ENCODE measurements at regions not wholly inside any gene's neighbourhood (a gene's known extent, or its start where the extent isn't known, plus 50 kb on each side); places are given as distances from the start of the nearest gene placed in this dataset.

- DNase-seq (ENCODE audit: low spot score): no peak
- no peak overlapping the region for H3K4me3 ChIP-seq
- Mint-ChIP-seq H3K27me3 (ENCODE audit: insufficient read depth, low read depth, poor library complexity) (no peaks in the 10 kb centered on the region), H3K36me3 (ENCODE audit: low read depth) (no peaks in the 10 kb centered on the region), H3K27ac (no peak overlapping the region), H3K4me1 (no peaks in the 10 kb centered on the region), H3K4me3 (no peak overlapping the region), H3K9me3 (peaks cover 11% of the 10 kb centered on the region; the same call in 2 of the 3 replicates)
- peaks cover 33% of the 10 kb centered on the region for H3K9me2 ChIP-seq (ENCODE audit: insufficient read depth)
- H3K27ac ChIP-seq (ENCODE audit: low read depth): no peak overlapping the region
- no peaks in the 10 kb centered on the region for H3K36me3 ChIP-seq (ENCODE audit: insufficient read depth)
- no peak for ATAC-seq
- no peaks in the 10 kb centered on the region for H3K27me3 ChIP-seq (ENCODE audit: insufficient read depth)
- H2AFZ ChIP-seq: no peak overlapping the region
- no peak for TF ChIP-seq REST (IDR thresholded peaks at IDR 0.05; ENCODE audit: unreplicated experiment)
- TF ChIP-seq EZH2 (IDR thresholded peaks at IDR 0.05; ENCODE audit: low read depth, unreplicated experiment): no peak
- TF ChIP-seq POLR2AphosphoS5 (IDR thresholded peaks at IDR 0.05; ENCODE audit: low read depth): no peak
- TF ChIP-seq CREB1 (CRISPR knock-in tag; IDR thresholded peaks at IDR 0.05; ENCODE audit: low read depth): no peak
- TF ChIP-seq ETS1 (IDR thresholded peaks at IDR 0.05): no peak
- no peak for TF ChIP-seq JUNB (IDR thresholded peaks at IDR 0.05; ENCODE audit: unreplicated experiment)
- TF ChIP-seq NANOG (IDR thresholded peaks at IDR 0.05; ENCODE audit: borderline replicate concordance): no peak
- no peak for TF ChIP-seq ZNF462 (CRISPR knock-in tag; IDR thresholded peaks at IDR 0.05)
- no peak for TF ChIP-seq CTCF (conservative IDR thresholded peaks at IDR 0.05; ENCODE audit: low read depth in 2 of 2)
- TF ChIP-seq EZH2phosphoT487 (IDR thresholded peaks at IDR 0.05; ENCODE audit: unreplicated experiment): no peak
- no peak for TF ChIP-seq STAT1 (IDR thresholded peaks at IDR 0.05; ENCODE audit: unreplicated experiment)
- no peak for TF ChIP-seq ZNF331 (CRISPR knock-in tag; IDR thresholded peaks at IDR 0.05; ENCODE audit: low read depth)
- TF ChIP-seq ZNF114 (CRISPR knock-in tag; IDR thresholded peaks at IDR 0.05): no peak
- no peaks in the 10 kb centered on the region for H3K4me1 ChIP-seq (ENCODE audit: insufficient read depth)
- H3K4me2 ChIP-seq: no peak overlapping the region
- H3F3A ChIP-seq (replicated peaks; ENCODE audit: low read depth): no peaks in the 10 kb centered on the region
- H3K79me2 ChIP-seq (replicated peaks; ENCODE audit: insufficient read depth): no peaks in the 10 kb centered on the region
- no peaks in the 10 kb centered on the region for H4K20me1 ChIP-seq (replicated peaks; ENCODE audit: insufficient read depth)
Measured at GRCh38 chr4:77293426-77293825, 136.4 kb downstream of the CCNG2 start.
